DMS79 treated with DMSO at 0.1 percent for 48 hours (cell line): ENCODE measurements at regions not wholly inside any gene's neighbourhood (a gene's known extent, or its start where the extent isn't known, plus 50 kb on each side); places are given as distances from the start of the nearest gene placed in this dataset.

Source experiments
- DNase-seq: peaks from one replicate; lab custom pipeline; 2025; lab: John Stamatoyannopoulos, UW

GRCh38 chr2:240226672-240227537 is 86.4 kb upstream of the OTOS start:
- no peak for DNase-seq

GRCh38 chr2:240227538-240228428 is 87.3 kb upstream of the OTOS start:
- no peak for DNase-seq

- DNase-seq = no peak
Measured at GRCh38 chr2:240229005-240229404, 88.5 kb upstream of the OTOS start.

- no peak for DNase-seq
Measured at GRCh38 chr2:240229603-240230235, 89.3 kb upstream of the OTOS start.

GRCh38 chr2:240230291-240230931 is 90.0 kb upstream of the OTOS start:
- no peak for DNase-seq

- no peak for DNase-seq
Measured at GRCh38 chr2:240231838-240232244, 91.4 kb upstream of the OTOS start.

GRCh38 chr2:240232264-240232915 is 91.9 kb upstream of the OTOS start:
- DNase-seq = no peak

GRCh38 chr2:240232961-240233884 is 92.8 kb upstream of the OTOS start:
- no peak for DNase-seq

GRCh38 chr2:240233885-240234502 is 93.5 kb upstream of the OTOS start:
- DNase-seq = no peak

- DNase-seq = no peak
Measured at GRCh38 chr2:240234503-240234951, 94.1 kb upstream of the OTOS start.

GRCh38 chr2:240235149-240235803 is 94.8 kb upstream of the OTOS start:
- DNase-seq = no peak

- DNase-seq = no peak
Measured at GRCh38 chr2:240235811-240236210, 95.4 kb upstream of the OTOS start.

GRCh38 chr2:240236217-240237111 is 96.0 kb upstream of the OTOS start:
- peak; percentile 75 for DNase-seq

GRCh38 chr2:240237609-240238174 is 97.2 kb upstream of the OTOS start:
- no peak for DNase-seq

GRCh38 chr2:240238201-240238600 is 97.7 kb upstream of the OTOS start:
- no peak for DNase-seq

- DNase-seq = no peak
Measured at GRCh38 chr2:240238786-240239185, 98.3 kb upstream of the OTOS start.

- DNase-seq = no peak
Measured at GRCh38 chr2:240239325-240239724, 98.9 kb upstream of the OTOS start.
